Esophagus muscularis mucosa (tissue), 4 donors: ENCODE measurements at regions not wholly inside any gene's neighbourhood (a gene's known extent, or its start where the extent isn't known, plus 50 kb on each side); places are given as distances from the start of the nearest gene placed in this dataset.

Source experiments
- DNase-seq: peaks from one replicate; pipeline ENCODE4 v3.0.0-alpha.2; 2017; ENCODE audit errors: extremely low spot score
- H3K27ac ChIP-seq, 4 donors: fragments of 200-600 bp; sonication (generic); replicated peaks in 1 of 4; 1 replicate in 3 of 4; 2 replicates in 1 of 4; pipeline ENCODE4 v1.5.1; 2016 to 2019; ENCODE audit warnings: mild to moderate bottlenecking in 1 of 4
- H3K27me3 ChIP-seq, 4 donors: fragments of 200-600 bp; sonication (generic); one replicate each; pipeline versions ENCODE4 v1.5.1 to v1.6.0; 2016 to 2019
- H3K36me3 ChIP-seq, 4 donors: fragments of 200-600 bp; sonication (generic); one replicate each; pipeline ENCODE4 v1.5.1; 2016 to 2019
- H3K4me1 ChIP-seq, 4 donors: fragments of 200-600 bp; sonication (generic); one replicate each; pipeline ENCODE4 v1.5.1; 2016 to 2019
- H3K4me3 ChIP-seq, 4 donors: fragments of 200-600 bp; sonication (generic); 1 replicate in 2 of 4; 2 replicates in 2 of 4; pipeline ENCODE4 v1.5.1; 2016 to 2019; ENCODE audit warnings: mild to moderate bottlenecking in 4 of 4, moderate library complexity in 1 of 4
- H3K9me3 ChIP-seq, 4 donors: fragments of 200-600 bp; sonication (generic); 1 replicate in 3 of 4; 2 replicates in 1 of 4; pipeline ENCODE4 v1.5.1; 2016 to 2019
- CTCF ChIP-seq, 3 experiments: fragments of 200-600 bp in 2 of 3; fragments of 450-650 bp in 1 of 3; sonication (generic) in 2 of 3; IDR thresholded peaks; one replicate each; pipeline ENCODE4 v1.5.1; 2017 to 2019; ENCODE audit warnings: antibody characterized with exemption in 3 of 3, mild to moderate bottlenecking in 2 of 3, moderate library complexity in 1 of 3
- EP300 ChIP-seq: sonication (generic); formaldehyde crosslinking; IDR thresholded peaks from one replicate; pipeline ENCODE4 v1.6.1; 2017; ENCODE audit warnings: antibody characterized with exemption
- POLR2A ChIP-seq: fragments of 450-650 bp; IDR thresholded peaks from one replicate; pipeline ENCODE4 v1.6.1; 2017; ENCODE audit warnings: antibody characterized with exemption, moderate library complexity, mild to moderate bottlenecking, low read depth
- POLR2AphosphoS5 ChIP-seq, 2 donors: sonication (generic); formaldehyde crosslinking; IDR thresholded peaks; one replicate each; pipeline ENCODE4 v1.6.1; 2017; ENCODE audit warnings: antibody characterized with exemption in 2 of 2
- WGBS: methylation state at CpG from one replicate; pipeline ENCODE4 v1.1.5; 2018; 5-methylcytosine and 5-hydroxymethylcytosine counted together
- intact Hi-C: fragments of 100-400 bp; cut with DNase I; formaldehyde crosslinking; loops from one replicate; pipeline ENCODE4 v1.15.1; 2023

- TF ChIP-seq EP300: no peak
- no peak for TF ChIP-seq POLR2AphosphoS5 (IDR thresholded peaks at IDR 0.05)
- no peak for TF ChIP-seq CTCF (IDR thresholded peaks at IDR 0.05)
- TF ChIP-seq POLR2A: no peak
- WGBS: 100% methylated on average over 1 of the region's 1 CpG
- Histone ChIP-seq H3K4me1 (no peaks in the 10 kb centered on the region), H3K27me3 (no peaks in the 10 kb centered on the region), H3K9me3 (no peaks in the 10 kb centered on the region), H3K4me3 (no peak overlapping the region), H3K36me3 (no peaks in the 10 kb centered on the region), H3K27ac (no peak overlapping the region)
- DNase-seq: no peak
- intact Hi-C loops: no loop called here
Measured at GRCh38 chr5:167653645-167654106, 637.8 kb upstream of the WWC1 start.

- intact Hi-C loops: no loop called here
- H3K27me3 ChIP-seq: no peaks in the 10 kb centered on the region
- H3K9me3 ChIP-seq: no peaks in the 10 kb centered on the region
- H3K4me3 ChIP-seq: no peak overlapping the region
- no peak overlapping the region for H3K27ac ChIP-seq
- no peaks in the 10 kb centered on the region for H3K36me3 ChIP-seq
- TF ChIP-seq POLR2AphosphoS5 (IDR thresholded peaks at IDR 0.05) (no peak), POLR2A (no peak), EP300 (no peak)
- DNase-seq: no peak
- WGBS: 88% methylated on average over 3 of the region's 3 CpGs
- no peaks in the 10 kb centered on the region for H3K4me1 ChIP-seq
Measured at GRCh38 chr5:167657016-167657415, 634.4 kb upstream of the WWC1 start.

- intact Hi-C loops: no loop called here
Measured at GRCh38 chr5:167658889-167659288, 632.6 kb upstream of the WWC1 start.

GRCh38 chr5:167661605-167662004 is 629.8 kb upstream of the WWC1 start:
- Histone ChIP-seq H3K9me3 (no peaks in the 10 kb centered on the region), H3K27me3 (no peaks in the 10 kb centered on the region), H3K27ac (no peak overlapping the region), H3K4me1 (no peaks in the 10 kb centered on the region), H3K4me3 (no peak overlapping the region), H3K36me3 (no peaks in the 10 kb centered on the region)
- intact Hi-C loops: no loop called here
- DNase-seq: no peak
- no peak for TF ChIP-seq POLR2A
- TF ChIP-seq POLR2AphosphoS5 (IDR thresholded peaks at IDR 0.05): no peak
- no peak for TF ChIP-seq EP300
- no peak for TF ChIP-seq CTCF (IDR thresholded peaks at IDR 0.05)
- 94% methylated on average over 3 of the region's 3 CpGs for WGBS

More at GRCh38 chr5:167658889-167659288, 632.6 kb upstream of the WWC1 start:
- H3K4me1 ChIP-seq: no peaks in the 10 kb centered on the region
- DNase-seq: no peak
- H3K27ac ChIP-seq: no peak overlapping the region
- TF ChIP-seq POLR2AphosphoS5 (IDR thresholded peaks at IDR 0.05) (no peak), EP300 (no peak), CTCF (IDR thresholded peaks at IDR 0.05) (no peak), POLR2A (no peak)
- no peaks in the 10 kb centered on the region for H3K36me3 ChIP-seq
- H3K27me3 ChIP-seq: no peaks in the 10 kb centered on the region
- WGBS: 82% methylated on average over 2 of the region's 2 CpGs
- H3K9me3 ChIP-seq: no peaks in the 10 kb centered on the region
- no peak overlapping the region for H3K4me3 ChIP-seq

- Histone ChIP-seq H3K9me3 (no peaks in the 10 kb centered on the region), H3K36me3 (no peaks in the 10 kb centered on the region), H3K27ac (no peak overlapping the region), H3K27me3 (no peaks in the 10 kb centered on the region), H3K4me1 (no peaks in the 10 kb centered on the region), H3K4me3 (no peak overlapping the region)
- DNase-seq: no peak
- intact Hi-C loops: no loop called here
- no peak for TF ChIP-seq POLR2AphosphoS5 (IDR thresholded peaks at IDR 0.05)
- TF ChIP-seq POLR2A: no peak
- no peak for TF ChIP-seq EP300
- no peak for TF ChIP-seq CTCF (IDR thresholded peaks at IDR 0.05)
- 87% methylated on average over 3 of the region's 3 CpGs for WGBS
Measured at GRCh38 chr5:167664222-167664804, 627.1 kb upstream of the WWC1 start.
